ENCODE measurements at regions not wholly inside any gene's neighbourhood (a gene's known extent, or its start where the extent isn't known, plus 50 kb on each side); places are given as distances from the start of the nearest gene placed in this dataset.

DNA sequence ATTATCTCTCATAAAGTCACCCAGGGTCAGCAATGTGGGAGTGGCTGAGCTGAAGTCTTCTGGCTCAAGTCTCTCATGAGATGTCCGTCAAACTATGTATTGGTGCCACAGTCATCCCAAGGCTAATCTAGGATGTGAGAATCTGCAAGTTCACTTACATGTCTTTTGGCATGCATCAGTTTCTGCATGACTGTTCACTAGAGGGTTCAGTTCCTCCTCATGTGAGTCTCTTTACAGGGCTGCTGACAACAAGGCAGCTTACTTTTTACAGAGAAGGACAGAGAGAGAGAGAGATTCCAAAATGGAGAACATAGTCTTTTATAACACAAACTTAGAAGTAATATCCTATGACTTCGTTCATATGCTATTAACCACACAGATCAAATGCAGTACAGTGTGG lies 328.8 kb upstream of the SLITRK1 start:
- DNase-seq (ENCODE audit: low spot score) = no peak
- H3K4me3 ChIP-seq (ENCODE audit: low read depth, low read length, poor library complexity, severe bottlenecking) = no peak overlapping the region
- H3K4me1 ChIP-seq (ENCODE audit: insufficient read depth, low read length, poor library complexity, severe bottlenecking) = no peaks in the 10 kb centered on the region
- H3K36me3 ChIP-seq (ENCODE audit: insufficient read depth, low read length) = no peaks in the 10 kb centered on the region
- intact Hi-C loops (cut with micrococcal nuclease; ENCODE audit: unreplicated experiment) = no loop called here
- no peak overlapping the region for H2AFZ ChIP-seq (ENCODE audit: low read length)
- H4K20me1 ChIP-seq (ENCODE audit: insufficient read depth, low read length) = no peaks in the 10 kb centered on the region
- no peaks in the 10 kb centered on the region for H3K79me2 ChIP-seq (ENCODE audit: insufficient read depth, low read depth, low read length)
- no TSS peak for BruUV-seq (replicated peaks)
- no peaks in the 10 kb centered on the region for H3K9me2 ChIP-seq (ENCODE audit: insufficient read depth, low read length)
- ChIA-PET CTCF (ENCODE audit: unreplicated experiment) (no interaction called here), POLR2A (interaction anchor here (0.9 kb wide), 1 partner anchor 9 kb away, joined by 6 read pairs; no protein-coding TSS in a partner anchor)
- TF ChIP-seq CTCF (conservative IDR thresholded peaks at IDR 0.05; ENCODE audit: low read length) (no peak), EZH2phosphoT487 (IDR thresholded peaks at IDR 0.05; ENCODE audit: borderline replicate concordance, low read depth, low read length) (no peak)
- H3K27ac ChIP-seq (ENCODE audit: low read depth, low read length, poor library complexity, severe bottlenecking) = no peak overlapping the region
- no peaks in the 10 kb centered on the region for H3K9me3 ChIP-seq (ENCODE audit: low read length)
- H3K4me2 ChIP-seq (ENCODE audit: low read length) = no peak overlapping the region

DNA sequence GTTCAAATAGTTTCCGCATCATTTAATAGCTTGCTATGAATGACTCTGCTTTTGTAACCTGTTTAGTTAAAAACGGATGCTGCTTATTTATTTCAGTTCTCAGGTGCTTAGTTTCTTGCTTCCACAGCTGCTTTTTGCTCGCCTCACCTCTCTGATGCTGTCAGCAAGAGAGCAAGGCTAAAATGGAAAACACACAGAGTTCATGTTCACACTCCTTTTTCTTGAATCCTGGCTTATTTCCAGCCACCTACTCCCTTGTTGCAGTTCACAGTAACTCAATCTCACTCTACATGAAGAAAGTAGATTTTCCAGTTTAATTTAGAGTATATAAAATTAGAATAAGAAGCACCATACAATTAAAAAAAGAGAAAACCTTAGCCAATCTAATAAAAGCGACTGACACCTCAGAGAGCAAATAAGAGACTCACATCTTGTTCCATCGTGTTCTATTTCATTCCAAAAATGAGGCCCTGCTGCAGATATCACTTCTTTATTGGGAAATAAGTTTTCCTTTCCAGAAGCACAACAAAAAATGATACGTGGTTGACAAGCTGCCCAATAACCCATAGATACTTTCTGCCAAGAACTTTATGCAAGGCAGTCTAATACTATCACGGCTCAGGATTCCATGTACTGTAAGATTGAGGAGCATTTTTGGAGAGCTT lies 326.1 kb upstream of the SLITRK1 start:
- intact Hi-C loops (cut with micrococcal nuclease; ENCODE audit: unreplicated experiment) = no loop called here
- BruUV-seq (replicated peaks) = no TSS peak
- CTCF ChIA-PET (ENCODE audit: unreplicated experiment) = no interaction called here
- TF ChIP-seq EZH2phosphoT487 (IDR thresholded peaks at IDR 0.05; ENCODE audit: borderline replicate concordance, low read depth, low read length) (no peak), CTCF (conservative IDR thresholded peaks at IDR 0.05; ENCODE audit: low read length) (no peak)
- Histone ChIP-seq H3K9me2 (ENCODE audit: insufficient read depth, low read length) (no peaks in the 10 kb centered on the region), H3K9me3 (ENCODE audit: low read length) (no peaks in the 10 kb centered on the region), H4K20me1 (ENCODE audit: insufficient read depth, low read length) (no peaks in the 10 kb centered on the region), H3K4me1 (ENCODE audit: insufficient read depth, low read length, poor library complexity, severe bottlenecking) (no peaks in the 10 kb centered on the region), H3K36me3 (ENCODE audit: insufficient read depth, low read length) (no peaks in the 10 kb centered on the region), H3K27ac (ENCODE audit: low read depth, low read length, poor library complexity, severe bottlenecking) (no peak overlapping the region), H2AFZ (ENCODE audit: low read length) (no peak overlapping the region), H3K79me2 (ENCODE audit: insufficient read depth, low read depth, low read length) (no peaks in the 10 kb centered on the region), H3K4me3 (ENCODE audit: low read depth, low read length, poor library complexity, severe bottlenecking) (no peak overlapping the region), H3K4me2 (ENCODE audit: low read length) (no peak overlapping the region)
- POLR2A ChIA-PET = no interaction called here
- no peak for DNase-seq (ENCODE audit: low spot score)

DNA sequence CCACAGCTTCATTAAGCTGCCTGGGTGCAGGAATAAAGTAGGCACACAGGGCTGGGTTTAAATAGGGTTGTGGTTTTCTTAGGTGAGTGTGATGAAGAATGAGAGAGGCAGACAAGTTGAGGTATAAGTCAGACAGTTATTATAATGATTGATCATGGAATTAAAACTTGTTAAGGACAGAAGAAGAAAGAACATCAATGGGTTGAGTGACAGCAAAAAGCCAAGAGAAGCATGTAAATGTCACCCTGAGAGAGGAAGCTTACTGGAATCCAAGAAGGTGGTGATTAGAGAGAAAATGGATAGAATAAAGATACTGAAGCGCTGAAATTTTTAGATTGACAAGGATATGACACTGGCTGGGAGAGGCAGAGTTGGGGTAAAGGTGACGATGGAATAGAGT lies 325.2 kb upstream of the SLITRK1 start:
- Histone ChIP-seq H3K4me2 (ENCODE audit: low read length) (no peak overlapping the region), H2AFZ (ENCODE audit: low read length) (no peak overlapping the region)

More for the DNA sequence above, 325.2 kb upstream of the SLITRK1 start:
- Histone ChIP-seq H3K4me3 (ENCODE audit: low read depth, low read length, poor library complexity, severe bottlenecking) (no peak overlapping the region), H3K9me2 (ENCODE audit: insufficient read depth, low read length) (no peaks in the 10 kb centered on the region), H3K4me1 (ENCODE audit: insufficient read depth, low read length, poor library complexity, severe bottlenecking) (no peaks in the 10 kb centered on the region), H3K79me2 (ENCODE audit: insufficient read depth, low read depth, low read length) (no peaks in the 10 kb centered on the region), H4K20me1 (ENCODE audit: insufficient read depth, low read length) (no peaks in the 10 kb centered on the region), H3K27ac (ENCODE audit: low read depth, low read length, poor library complexity, severe bottlenecking) (no peak overlapping the region), H3K36me3 (ENCODE audit: insufficient read depth, low read length) (no peaks in the 10 kb centered on the region), H3K9me3 (ENCODE audit: low read length) (no peaks in the 10 kb centered on the region)
- TF ChIP-seq EZH2phosphoT487 (IDR thresholded peaks at IDR 0.05; ENCODE audit: borderline replicate concordance, low read depth, low read length) = no peak
- TF ChIP-seq CTCF (conservative IDR thresholded peaks at IDR 0.05; ENCODE audit: low read length) = no peak
- ChIA-PET POLR2A (no interaction called here), CTCF (ENCODE audit: unreplicated experiment) (no interaction called here)
- DNase-seq (ENCODE audit: low spot score) = no peak
- intact Hi-C loops (cut with micrococcal nuclease; ENCODE audit: unreplicated experiment) = no loop called here
- no TSS peak for BruUV-seq (replicated peaks)
